Choroid plexus epithelial cell (primary cell): ENCODE measurements at regions not wholly inside any gene's neighbourhood (a gene's known extent, or its start where the extent isn't known, plus 50 kb on each side); places are given as distances from the start of the nearest gene placed in this dataset.

ENCODE experiments used
- DNase-seq: peaks from one replicate; pipeline ENCODE4 v3.0.0-alpha.2; 2010; ENCODE audit warnings: low read depth
- H3K4me3 ChIP-seq: 2 replicates; pipeline ENCODE4 v1.5.1; 2011; ENCODE audit warnings: low read depth, mild to moderate bottlenecking, control low read depth, low read length, moderate library complexity
- CTCF ChIP-seq: conservative IDR thresholded peaks from 2 replicates; pipeline ENCODE4 v1.5.1; 2011; ENCODE audit warnings: low read depth, mild to moderate bottlenecking, control low read depth, inconsistent platforms, low read length, moderate library complexity

- DNase-seq: peak; percentile 38
- TF ChIP-seq CTCF: peak; percentile 49
Measured at GRCh38 chr1:81021134-81021533, 779.6 kb upstream of the ADGRL2 start.

GRCh38 chr1:81020506-81020905 is 780.2 kb upstream of the ADGRL2 start:
- no peak for DNase-seq
- TF ChIP-seq CTCF: no peak
- H3K4me3 ChIP-seq: no peak overlapping the region

More at GRCh38 chr1:81021134-81021533, 779.6 kb upstream of the ADGRL2 start:
- no peak overlapping the region for H3K4me3 ChIP-seq

GRCh38 chr1:81010126-81010525 is 790.6 kb upstream of the ADGRL2 start:
- TF ChIP-seq CTCF: no peak
- H3K4me3 ChIP-seq: no peak overlapping the region
- DNase-seq: no peak

GRCh38 chr1:81008293-81008692 is 792.4 kb upstream of the ADGRL2 start:
- no peak for DNase-seq
- TF ChIP-seq CTCF: no peak
- no peak overlapping the region for H3K4me3 ChIP-seq

GRCh38 chr1:81007024-81007423 is 793.7 kb upstream of the ADGRL2 start:
- no peak for DNase-seq
- no peak for TF ChIP-seq CTCF
- no peak overlapping the region for H3K4me3 ChIP-seq

GRCh38 chr1:81006502-81006901 is 794.2 kb upstream of the ADGRL2 start:
- H3K4me3 ChIP-seq: no peak overlapping the region
- DNase-seq: no peak
- TF ChIP-seq CTCF: no peak

- no peak for TF ChIP-seq CTCF
- no peak for DNase-seq
- no peak overlapping the region for H3K4me3 ChIP-seq
Measured at GRCh38 chr1:81004011-81004410, 796.7 kb upstream of the ADGRL2 start.
